ENCODE measurements at regions not wholly inside any gene's neighbourhood (a gene's known extent, or its start where the extent isn't known, plus 50 kb on each side); places are given as distances from the start of the nearest gene placed in this dataset.

GRCh38 chr5:164972973-164973372 lies 1467.6 kb downstream of the MAT2B start (continued):
- TF ChIP-seq HNF1A (IDR thresholded peaks at IDR 0.05; ENCODE audit: low read depth) (no peak), HNF1A (CRISPR knock-in tag; IDR thresholded peaks at IDR 0.05; ENCODE audit: borderline replicate concordance) (no peak), ZNF607 (CRISPR knock-in tag; IDR thresholded peaks at IDR 0.05; ENCODE audit: borderline replicate concordance) (no peak), ZMYM2 (CRISPR knock-in tag; IDR thresholded peaks at IDR 0.05) (no peak), FOSL2 (CRISPR knock-in tag; IDR thresholded peaks at IDR 0.05) (no peak), ATM (IDR thresholded peaks at IDR 0.05; ENCODE audit: borderline replicate concordance) (no peak), ZBTB40 (IDR thresholded peaks at IDR 0.05) (no peak), ZBTB40 (CRISPR knock-in tag; IDR thresholded peaks at IDR 0.05) (no peak)
